GM10266 (cell line): ENCODE measurements at regions not wholly inside any gene's neighbourhood (a gene's known extent, or its start where the extent isn't known, plus 50 kb on each side); places are given as distances from the start of the nearest gene placed in this dataset.
A peak's percentile ranks its signal among the peaks of the same experiment; 100 is the strongest.

ENCODE experiments used
- DNase-seq: peaks from one replicate; pipeline ENCODE4 v3.0.0; 2012; ENCODE audit errors: extremely low spot score
- CTCF ChIP-seq: IDR thresholded peaks from 2 replicates; pipeline ENCODE4 v1.5.1; 2012; ENCODE audit warnings: mild to moderate bottlenecking, low read depth; ENCODE audit not compliant: control insufficient read depth, insufficient read depth; ENCODE audit errors: missing control alignments

GRCh38 chr5:167720676-167721260, 570.7 kb upstream of the WWC1 start:
- no peak for DNase-seq
- no peak for TF ChIP-seq CTCF

- no peak for TF ChIP-seq CTCF
- no peak for DNase-seq
Observed at GRCh38 chr5:167721926-167722440, 569.5 kb upstream of the WWC1 start.

GRCh38 chr5:167723254-167723871, 568.1 kb upstream of the WWC1 start:
- TF ChIP-seq CTCF, result peak; percentile 75
- DNase-seq, result peak; percentile 73

- TF ChIP-seq CTCF, result no peak
Observed at GRCh38 chr5:167725264-167725663, 566.2 kb upstream of the WWC1 start.

GRCh38 chr5:167725741-167726140, 565.7 kb upstream of the WWC1 start:
- no peak for DNase-seq
- TF ChIP-seq CTCF, result no peak

More at GRCh38 chr5:167725264-167725663, 566.2 kb upstream of the WWC1 start:
- no peak for DNase-seq

- DNase-seq, result no peak
- no peak for TF ChIP-seq CTCF
Observed at GRCh38 chr5:167726642-167727041, 564.8 kb upstream of the WWC1 start.

GRCh38 chr5:167730121-167730520, 561.3 kb upstream of the WWC1 start:
- DNase-seq, result no peak
- no peak for TF ChIP-seq CTCF
